Osteocyte (in vitro differentiated cells): ENCODE measurements at regions not wholly inside any gene's neighbourhood (a gene's known extent, or its start where the extent isn't known, plus 50 kb on each side); places are given as distances from the start of the nearest gene placed in this dataset.
A peak's percentile ranks its signal among the peaks of the same experiment; 100 is the strongest.

Experiments
- DNase-seq: peaks from one replicate; pipeline ENCODE4 v3.0.0; 2021; ENCODE audit warnings: mixed read lengths; ENCODE audit not compliant: unreplicated experiment; ENCODE audit errors: extremely low spot score
- H3K27ac Mint-ChIP-seq: one replicate; pipeline ENCODE4 v1.8.0; 2021; ENCODE audit warnings: mild to moderate bottlenecking, mixed read lengths; ENCODE audit not compliant: unreplicated experiment
- H3K27me3 Mint-ChIP-seq: one replicate; pipeline ENCODE4 v1.8.0; 2021; ENCODE audit warnings: mixed read lengths; ENCODE audit not compliant: unreplicated experiment
- H3K36me3 Mint-ChIP-seq: one replicate; pipeline ENCODE4 v1.8.0; 2021; ENCODE audit warnings: mixed read lengths; ENCODE audit not compliant: unreplicated experiment
- H3K4me1 Mint-ChIP-seq: one replicate; pipeline ENCODE4 v1.8.0; 2021; ENCODE audit warnings: mixed read lengths; ENCODE audit not compliant: unreplicated experiment
- H3K4me3 Mint-ChIP-seq: one replicate; pipeline ENCODE4 v1.8.0; 2021; ENCODE audit warnings: mild to moderate bottlenecking, moderate library complexity, mixed read lengths; ENCODE audit not compliant: unreplicated experiment
- H3K9me3 Mint-ChIP-seq: one replicate; pipeline ENCODE4 v1.8.0; 2021; ENCODE audit warnings: mixed read lengths; ENCODE audit not compliant: unreplicated experiment
- TF ChIP-seq, protein P1 (sequence below): fragments of 200-600 bp; sonication (generic); IDR thresholded peaks from 2 replicates; pipeline ENCODE4 v1.5.0; 2021; ENCODE audit warnings: antibody characterized with exemption, mild to moderate bottlenecking, moderate library complexity

DNA sequence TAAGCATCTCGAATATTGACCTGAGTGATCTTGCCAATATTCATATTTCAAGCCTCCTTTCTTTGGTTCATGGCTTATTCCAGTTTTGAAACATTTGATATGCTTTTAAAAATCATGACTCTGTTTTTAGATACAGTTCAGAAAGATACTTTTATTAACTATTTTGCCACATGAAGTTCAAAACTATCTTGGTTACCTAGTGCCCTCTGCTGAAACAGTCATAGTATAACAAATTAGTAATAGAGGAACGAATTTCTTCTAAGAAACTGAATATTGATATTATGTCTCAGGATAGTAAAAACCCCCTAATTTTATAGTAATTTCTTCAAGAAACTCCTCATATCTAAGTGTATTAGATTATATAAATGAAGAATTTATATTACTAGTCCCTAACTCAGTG is 52.6 kb upstream of the RC3H1 start:
- Mint-ChIP-seq H3K4me1 (no peaks in the 10 kb centered on the region), H3K9me3 (no peaks in the 10 kb centered on the region), H3K27me3 (peaks cover 9% of the 10 kb centered on the region), H3K27ac (no peak overlapping the region), H3K4me3 (no peak overlapping the region), H3K36me3 (no peaks in the 10 kb centered on the region)
- TF ChIP-seq, protein P1, sequence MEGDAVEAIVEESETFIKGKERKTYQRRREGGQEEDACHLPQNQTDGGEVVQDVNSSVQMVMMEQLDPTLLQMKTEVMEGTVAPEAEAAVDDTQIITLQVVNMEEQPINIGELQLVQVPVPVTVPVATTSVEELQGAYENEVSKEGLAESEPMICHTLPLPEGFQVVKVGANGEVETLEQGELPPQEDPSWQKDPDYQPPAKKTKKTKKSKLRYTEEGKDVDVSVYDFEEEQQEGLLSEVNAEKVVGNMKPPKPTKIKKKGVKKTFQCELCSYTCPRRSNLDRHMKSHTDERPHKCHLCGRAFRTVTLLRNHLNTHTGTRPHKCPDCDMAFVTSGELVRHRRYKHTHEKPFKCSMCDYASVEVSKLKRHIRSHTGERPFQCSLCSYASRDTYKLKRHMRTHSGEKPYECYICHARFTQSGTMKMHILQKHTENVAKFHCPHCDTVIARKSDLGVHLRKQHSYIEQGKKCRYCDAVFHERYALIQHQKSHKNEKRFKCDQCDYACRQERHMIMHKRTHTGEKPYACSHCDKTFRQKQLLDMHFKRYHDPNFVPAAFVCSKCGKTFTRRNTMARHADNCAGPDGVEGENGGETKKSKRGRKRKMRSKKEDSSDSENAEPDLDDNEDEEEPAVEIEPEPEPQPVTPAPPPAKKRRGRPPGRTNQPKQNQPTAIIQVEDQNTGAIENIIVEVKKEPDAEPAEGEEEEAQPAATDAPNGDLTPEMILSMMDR = peak; percentile 57
- DNase-seq = no peak

DNA sequence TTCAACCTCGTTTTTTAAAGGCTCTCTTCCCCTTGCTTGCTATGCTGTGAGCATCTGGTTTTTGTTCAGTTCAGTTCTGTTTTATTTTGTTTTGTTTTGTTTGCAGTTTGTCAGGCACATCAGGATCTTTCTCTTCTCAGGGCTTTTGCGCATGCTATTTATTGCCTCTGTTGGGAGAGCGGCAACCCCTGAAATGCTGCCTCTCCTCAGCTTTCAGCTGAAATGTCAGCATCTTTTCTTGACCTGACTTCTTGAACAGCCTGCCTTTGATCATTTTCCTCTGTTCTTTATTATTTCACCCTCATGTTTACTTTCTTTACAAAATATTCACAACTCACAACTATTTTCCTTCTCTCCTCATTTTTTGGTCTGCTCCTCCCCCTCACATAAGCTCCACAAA is 50.4 kb upstream of the RC3H1 start:
- H3K36me3 Mint-ChIP-seq = no peaks in the 10 kb centered on the region
- H3K4me1 Mint-ChIP-seq = no peaks in the 10 kb centered on the region
- no peak for DNase-seq
- no peaks in the 10 kb centered on the region for H3K9me3 Mint-ChIP-seq
- H3K27me3 Mint-ChIP-seq = peaks cover 9% of the 10 kb centered on the region
- TF ChIP-seq, protein P1 = no peak
- no peak overlapping the region for H3K4me3 Mint-ChIP-seq
- no peak overlapping the region for H3K27ac Mint-ChIP-seq
